Testis (tissue), 2 donors: ENCODE measurements at regions not wholly inside any gene's neighbourhood (a gene's known extent, or its start where the extent isn't known, plus 50 kb on each side); places are given as distances from the start of the nearest gene placed in this dataset.

Experiments used
- DNase-seq: peaks from one replicate; pipeline ENCODE4 v3.0.0-alpha.2; 2019
- H3K27ac ChIP-seq, 2 donors: fragments of 200-600 bp; sonication (generic); one replicate each; pipeline ENCODE4 v1.5.1; 2019
- H3K27me3 ChIP-seq: fragments of 200-600 bp; sonication (generic); one replicate; pipeline ENCODE4 v1.5.1; 2019
- H3K36me3 ChIP-seq: fragments of 200-600 bp; sonication (generic); one replicate; pipeline ENCODE4 v1.5.1; 2017; ENCODE audit warnings: low read depth; ENCODE audit errors: missing control alignments
- H3K4me1 ChIP-seq: fragments of 200-600 bp; sonication (generic); one replicate; pipeline ENCODE4 v1.5.1; 2019
- H3K4me3 ChIP-seq, 2 donors: fragments of 200-600 bp; sonication (generic); one replicate each; pipeline ENCODE4 v1.5.1; 2017 to 2019
- H3K9me3 ChIP-seq: fragments of 200-600 bp; sonication (generic); one replicate; pipeline ENCODE4 v1.5.1; 2017
- CTCF ChIP-seq, 3 experiments: fragments of 450-650 bp in 2 of 3; fragments of 200-600 bp in 1 of 3; sonication (generic) in 1 of 3; IDR thresholded peaks; one replicate each; pipeline ENCODE4 v1.5.1; 2016 to 2019; ENCODE audit warnings: antibody characterized with exemption in 3 of 3, mild to moderate bottlenecking in 2 of 3, moderate library complexity in 1 of 3
- POLR2A ChIP-seq: fragments of 450-650 bp; IDR thresholded peaks from one replicate; pipeline ENCODE4 v1.6.1; 2017; ENCODE audit warnings: antibody characterized with exemption, mild to moderate bottlenecking, moderate library complexity
- WGBS, 2 donors: methylation state at CpG; one replicate each; pipeline ENCODE4 v1.1.5; 2018; 5-methylcytosine and 5-hydroxymethylcytosine counted together
- intact Hi-C: fragments of 100-400 bp; cut with DNase I; formaldehyde crosslinking; loops from one replicate; pipeline ENCODE4 v1.15.1; 2023; ENCODE audit warnings: low total_unique reads

DNA sequence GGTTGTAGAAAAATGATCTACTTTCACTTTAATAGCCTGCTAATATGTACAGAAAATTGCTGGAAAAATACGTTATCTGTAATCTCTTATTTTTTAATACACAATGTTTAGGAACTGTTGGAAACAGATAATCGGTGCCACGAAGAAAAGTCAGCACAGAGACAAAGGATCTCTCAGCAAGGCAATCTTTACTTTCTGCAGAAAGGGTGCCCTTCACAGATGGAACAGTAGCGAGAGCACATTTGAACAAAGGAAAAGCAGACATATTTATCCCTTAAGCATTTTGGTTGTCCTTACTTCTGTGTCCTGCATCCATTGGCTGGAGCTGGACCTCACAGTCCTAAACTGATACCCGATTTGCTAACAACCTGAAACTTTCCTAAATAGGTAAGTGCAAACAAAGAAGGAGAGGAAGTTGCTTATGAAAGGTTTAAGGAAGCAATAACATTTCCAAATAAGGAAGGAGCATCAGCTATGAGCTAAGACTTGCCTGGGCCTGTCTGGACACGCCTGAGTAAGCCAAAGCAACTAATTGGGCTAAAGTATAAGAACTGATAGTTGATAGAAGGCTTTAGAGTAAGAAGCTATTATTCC is 640.0 kb downstream of the SH2D4B start:
- 87 to 91% methylated on average over 6 of the region's 6 CpGs for WGBS, 2 donors
- intact Hi-C loops = no loop called here
- Histone ChIP-seq H3K4me3 (no peak overlapping the region), H3K27ac (no peak overlapping the region), H3K9me3 (no peaks in the 10 kb centered on the region), H3K27me3 (no peaks in the 10 kb centered on the region), H3K4me1 (no peaks in the 10 kb centered on the region), H3K36me3 (no peaks in the 10 kb centered on the region)
- DNase-seq = no peak
- TF ChIP-seq POLR2A (no peak), CTCF (IDR thresholded peaks at IDR 0.05) (no peak)

- intact Hi-C loops = no loop called here
- Histone ChIP-seq H3K36me3 (no peaks in the 10 kb centered on the region), H3K27me3 (no peaks in the 10 kb centered on the region), H3K4me3 (no peak overlapping the region), H3K27ac (no peak overlapping the region), H3K9me3 (no peaks in the 10 kb centered on the region), H3K4me1 (no peaks in the 10 kb centered on the region)
- TF ChIP-seq CTCF (IDR thresholded peaks at IDR 0.05) (no peak), POLR2A (no peak)
- 56 to 70% methylated on average over 3 of the region's 3 CpGs for WGBS, 2 donors
- DNase-seq = no peak
Measured at GRCh38 chr10:81179324-81179723, 641.6 kb downstream of the SH2D4B start.

GRCh38 chr10:81179805-81180452 is 642.2 kb downstream of the SH2D4B start:
- Histone ChIP-seq H3K4me1 (no peaks in the 10 kb centered on the region), H3K9me3 (no peaks in the 10 kb centered on the region), H3K27ac (no peak overlapping the region), H3K4me3 (no peak overlapping the region), H3K36me3 (no peaks in the 10 kb centered on the region), H3K27me3 (no peaks in the 10 kb centered on the region)
- intact Hi-C loops = no loop called here
- WGBS, 2 donors = 42 to 51% methylated on average over 6 of the region's 6 CpGs
- no peak for TF ChIP-seq POLR2A
- peak in 1 of 3 experiments; percentile 14 for TF ChIP-seq CTCF (IDR thresholded peaks at IDR 0.05)
- peak; percentile 25 for DNase-seq

DNA sequence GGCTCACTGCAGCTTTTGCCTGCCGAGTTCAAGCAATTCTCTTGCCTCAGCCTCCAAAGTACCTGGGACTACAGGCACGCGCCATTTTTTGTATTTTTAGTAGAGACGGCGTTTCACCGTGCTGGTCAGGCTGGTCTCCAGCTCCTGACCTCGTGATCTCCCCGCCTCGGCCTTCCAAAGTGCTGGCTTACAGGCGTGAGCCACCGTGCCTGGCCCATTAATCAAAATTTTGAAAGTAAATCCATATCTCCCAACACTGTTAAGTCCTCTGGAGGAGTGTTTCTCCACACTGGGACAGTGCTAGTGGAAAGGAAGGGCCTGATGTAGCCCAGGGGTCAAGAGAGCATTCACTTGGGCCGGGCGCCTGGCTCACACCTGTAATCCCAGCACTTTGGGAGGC is 644.6 kb downstream of the SH2D4B start:
- no peak overlapping the region for H3K27ac ChIP-seq
- no peak for DNase-seq
- TF ChIP-seq CTCF (IDR thresholded peaks at IDR 0.05) (no peak), POLR2A (no peak)
- 55 to 83% methylated on average over 11 to 13 of the region's 13 CpGs for WGBS, 2 donors
- H3K9me3 ChIP-seq = no peaks in the 10 kb centered on the region
- intact Hi-C loops = no loop called here
- H3K36me3 ChIP-seq = no peaks in the 10 kb centered on the region
- H3K27me3 ChIP-seq = no peaks in the 10 kb centered on the region
- H3K4me1 ChIP-seq = no peaks in the 10 kb centered on the region
- H3K4me3 ChIP-seq = no peak overlapping the region
